ENCODE measurements at regions not wholly inside any gene's neighbourhood (a gene's known extent, or its start where the extent isn't known, plus 50 kb on each side); places are given as distances from the start of the nearest gene placed in this dataset.
"Not testable (repeated sequence)": the region's sequence is repeated elsewhere in the genome, so short reads cannot be mapped to it uniquely, and the experiment has no call there.

DNA sequence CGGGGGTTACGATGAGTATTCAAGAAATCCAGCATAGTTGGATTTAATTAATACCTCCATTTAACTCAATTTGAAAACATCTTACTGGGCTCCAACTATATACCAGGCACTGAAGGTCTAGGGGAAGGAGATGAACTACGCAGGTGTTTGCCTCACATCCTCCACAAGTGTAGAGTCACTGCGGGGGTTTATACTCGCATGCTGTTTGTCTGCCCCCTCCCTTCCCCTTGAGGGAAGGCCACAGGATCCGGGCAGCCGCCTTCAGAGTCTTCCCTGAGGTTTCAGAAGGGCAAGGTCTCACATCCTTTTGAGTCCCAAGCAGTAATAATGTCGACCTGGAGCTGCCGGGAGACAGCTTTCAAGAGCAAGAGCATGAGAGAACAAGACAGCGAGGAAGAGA, 142.4 kb upstream of the GALNT2 start:
- DNase-seq (ENCODE audit: low spot score), result no peak

DNA sequence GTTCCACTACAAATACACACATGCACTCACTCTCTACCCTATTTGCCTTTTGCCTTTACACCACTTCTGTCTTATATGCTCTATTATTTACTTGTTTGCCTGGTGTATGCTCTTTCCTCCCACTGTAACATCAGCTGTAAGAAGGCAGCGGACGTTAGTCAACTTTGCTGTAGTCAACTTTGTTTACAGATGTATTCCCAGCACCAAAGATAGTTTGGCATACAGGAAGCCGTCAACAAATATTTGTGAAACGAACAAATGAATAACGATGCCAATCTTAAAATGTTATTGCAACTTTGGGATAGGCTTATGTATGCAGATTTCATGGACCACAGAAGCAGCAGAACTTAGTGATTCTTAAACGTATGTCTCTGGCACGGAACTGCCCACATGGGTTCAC, 138.3 kb upstream of the GALNT2 start:
- DNase-seq (ENCODE audit: low spot score), result no peak

DNA sequence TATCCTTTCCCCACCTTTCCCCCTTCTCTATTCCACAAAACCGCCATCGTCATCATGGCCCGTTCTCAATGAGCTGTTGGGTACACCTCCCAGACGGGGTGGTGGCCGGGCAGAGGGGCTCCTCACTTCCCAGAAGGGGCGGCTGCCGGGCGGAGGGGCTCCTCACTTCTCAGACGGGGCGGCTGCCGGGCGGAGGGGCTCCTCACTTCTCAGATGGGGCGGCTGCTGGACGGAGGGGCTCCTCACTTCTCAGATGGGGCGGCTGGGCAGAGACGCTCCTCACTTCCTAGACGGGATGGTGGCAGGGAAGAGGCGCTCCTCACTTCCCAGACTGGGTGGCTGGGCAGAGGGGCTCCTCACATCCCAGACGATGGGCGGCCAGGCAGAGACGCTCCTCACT, 135.3 kb upstream of the GALNT2 start:
- not testable (repeated sequence) for DNase-seq (ENCODE audit: low spot score)

DNA sequence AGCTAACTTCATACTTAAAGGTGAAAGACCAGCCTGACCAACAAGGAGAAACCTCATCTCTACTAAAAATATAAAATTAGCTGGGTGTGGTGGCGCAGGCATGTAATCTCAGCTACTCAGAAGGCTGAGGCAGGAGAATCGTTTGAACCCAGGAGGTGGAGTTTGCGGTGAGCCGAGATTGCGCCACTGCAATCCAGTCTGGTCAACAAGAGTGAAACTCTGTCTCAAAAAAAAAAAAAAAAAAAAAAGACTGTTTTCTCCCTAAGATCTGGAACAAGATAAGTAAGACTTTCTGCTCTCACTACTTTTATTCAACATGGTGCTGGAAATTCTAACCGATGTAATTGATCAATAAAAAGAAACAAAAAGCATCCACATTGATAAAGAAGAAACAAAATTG, 131.9 kb upstream of the GALNT2 start:
- not testable (repeated sequence) for DNase-seq (ENCODE audit: low spot score)

DNA sequence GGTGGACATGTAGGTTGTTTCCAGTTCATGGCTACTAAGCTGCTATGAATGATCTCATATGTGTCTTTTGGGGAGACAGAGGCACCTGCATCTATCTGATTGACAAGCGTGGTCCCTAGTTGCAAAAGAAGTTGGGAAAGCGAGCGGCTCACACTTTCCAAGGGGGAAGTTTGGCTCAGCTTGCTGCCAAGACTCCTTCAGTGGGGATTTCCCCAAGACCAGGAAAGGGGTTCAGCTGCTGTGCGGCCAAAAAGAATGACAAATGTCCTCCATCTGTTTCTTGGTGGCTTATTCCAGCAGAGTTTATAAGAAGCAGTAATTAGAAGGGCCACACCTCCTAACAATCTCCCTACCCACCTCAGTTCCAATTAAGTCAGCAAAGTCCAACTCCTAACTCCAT, 128.5 kb upstream of the GALNT2 start:
- DNase-seq (ENCODE audit: low spot score), result no peak

DNA sequence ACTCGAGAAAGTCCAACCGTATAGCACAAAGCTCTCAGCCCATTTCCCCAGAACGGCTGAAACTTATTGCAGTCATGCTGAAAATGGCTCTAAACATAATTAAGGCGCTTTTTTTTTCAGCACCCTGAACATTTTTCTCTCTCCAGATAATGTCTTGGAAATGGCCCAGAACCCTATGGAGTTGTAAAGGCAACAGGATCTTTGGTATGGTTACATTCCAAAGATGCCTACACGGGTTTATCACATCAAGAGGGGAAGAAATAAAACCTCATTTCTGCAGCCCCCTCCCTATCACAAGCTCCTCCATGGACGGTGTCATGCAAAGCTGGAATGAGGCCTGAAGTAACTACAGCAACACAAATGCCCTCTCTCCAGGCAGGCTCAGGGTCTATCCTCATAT, 126.4 kb upstream of the GALNT2 start:
- no peak for DNase-seq (ENCODE audit: low spot score)

DNA sequence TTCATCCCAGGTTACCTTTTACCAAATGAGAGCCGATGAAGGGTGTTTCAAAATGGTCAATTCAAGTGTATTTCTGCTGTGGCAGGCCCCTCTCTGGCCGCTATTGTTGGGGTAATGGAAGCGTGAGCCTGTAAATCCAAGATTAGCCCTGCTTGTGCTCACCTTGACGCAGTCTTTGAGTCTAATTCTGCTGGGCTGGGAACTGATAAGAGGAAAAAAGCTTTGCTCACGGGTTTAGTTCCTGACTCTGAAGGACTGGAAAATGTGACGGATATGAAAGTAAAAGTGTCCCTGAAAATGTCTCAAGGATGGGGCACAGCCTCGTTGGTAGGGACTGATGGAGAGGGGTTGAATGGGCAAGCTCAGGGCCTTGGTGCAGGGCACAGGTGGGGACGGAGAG, 125.9 kb upstream of the GALNT2 start:
- no peak for DNase-seq (ENCODE audit: low spot score)

DNA sequence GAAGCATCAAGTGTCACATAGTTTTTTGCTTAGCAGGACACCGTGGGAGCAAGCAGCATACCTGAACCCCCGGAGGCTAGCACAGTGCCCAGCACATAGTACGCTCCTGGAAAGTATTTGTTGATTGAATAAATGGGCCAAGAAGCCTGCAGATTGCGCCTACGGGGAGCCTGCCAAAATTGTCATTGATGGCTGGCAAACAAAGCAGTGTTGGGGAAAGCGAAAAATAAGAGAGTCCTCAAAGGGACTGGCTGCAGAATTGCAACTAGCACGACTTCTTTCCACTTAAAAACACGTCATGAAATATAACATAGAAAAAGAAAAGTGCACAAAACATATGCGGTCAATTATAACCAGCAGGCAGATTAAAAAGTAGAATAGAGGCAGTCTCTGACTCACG, 125.2 kb upstream of the GALNT2 start:
- DNase-seq (ENCODE audit: low spot score), result no peak

DNA sequence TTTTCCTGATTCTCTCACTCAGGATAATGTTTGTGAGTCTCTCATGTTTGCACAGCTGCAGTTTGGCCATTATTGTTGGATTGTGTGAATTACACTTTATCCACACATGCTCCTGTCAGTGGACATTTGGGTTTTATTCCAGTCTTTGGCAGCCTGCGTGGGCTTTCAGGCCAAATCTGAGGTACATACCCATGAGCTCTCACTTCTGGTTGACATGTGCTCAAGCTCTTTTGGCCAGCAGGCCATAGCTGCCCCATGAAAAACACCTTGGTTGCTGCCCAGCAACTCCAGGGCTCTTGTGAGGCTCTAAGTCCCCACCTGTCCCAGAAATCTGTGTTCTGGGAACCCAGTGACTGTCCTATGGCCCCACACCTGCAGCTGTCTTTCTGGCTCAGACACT, 124.5 kb upstream of the GALNT2 start:
- DNase-seq (ENCODE audit: low spot score), result no peak

DNA sequence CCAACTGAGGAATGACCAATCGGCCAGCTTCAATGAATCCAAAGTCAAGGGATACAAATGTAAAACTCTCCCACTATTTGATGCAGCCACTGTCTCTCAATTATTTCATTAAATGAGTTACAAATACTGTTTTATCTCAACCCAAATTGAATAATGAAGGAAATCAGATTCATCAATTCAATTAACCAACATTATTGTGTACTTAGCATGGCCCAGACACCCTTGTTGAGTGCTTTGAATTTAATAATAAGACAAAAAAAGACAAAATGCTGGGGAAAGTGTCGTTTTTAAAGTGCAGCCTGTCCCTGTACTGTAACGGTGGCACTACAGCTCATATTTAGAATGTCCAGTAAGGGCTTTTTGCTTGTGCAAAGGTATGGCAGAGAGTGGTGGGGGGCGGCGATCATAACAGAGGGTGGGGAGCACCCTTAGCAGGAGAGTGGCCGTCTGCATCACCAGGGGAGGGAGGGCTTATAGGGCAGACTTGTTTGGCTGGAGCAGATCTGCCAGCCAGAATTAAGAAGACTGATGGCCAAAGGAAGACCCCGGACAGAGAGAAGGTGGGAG, 123.8 kb upstream of the GALNT2 start:
- DNase-seq (ENCODE audit: low spot score), result no peak

DNA sequence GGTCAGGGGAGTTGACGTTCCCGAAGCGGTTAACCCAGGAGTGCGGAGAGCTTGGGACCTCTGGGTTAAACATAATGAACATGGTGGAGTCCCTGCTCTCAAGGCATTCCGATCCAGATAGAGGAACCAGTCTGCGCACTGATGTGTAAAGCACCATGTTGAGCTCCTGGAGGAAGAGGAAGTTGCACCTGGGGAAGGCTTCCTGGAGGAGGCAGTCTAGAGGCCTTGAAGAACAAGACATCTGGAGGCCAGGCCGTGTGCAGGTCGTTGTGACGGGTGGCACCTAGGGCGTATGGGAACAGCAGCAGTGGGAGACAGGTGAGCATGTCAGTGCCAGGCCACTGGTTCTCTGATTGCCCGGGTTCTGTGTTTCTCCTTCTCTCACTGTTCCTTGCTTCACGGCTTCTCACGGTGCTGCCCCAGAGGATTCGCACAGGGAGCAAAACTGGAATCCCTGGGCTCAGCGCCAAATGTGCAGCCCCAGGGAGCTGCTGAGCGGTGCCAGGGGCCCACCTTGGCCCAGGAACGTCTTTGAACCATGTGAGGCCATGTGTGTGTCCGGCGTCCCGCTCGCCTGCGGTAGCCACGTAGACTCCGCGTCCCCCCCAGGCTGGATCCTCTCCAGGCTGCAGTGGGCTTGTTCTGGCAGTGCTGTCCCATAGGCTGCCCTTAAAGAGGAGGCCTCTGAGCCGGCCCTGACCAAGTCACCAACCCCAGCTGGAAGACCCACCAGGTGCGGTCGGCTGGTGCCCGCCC, 122.9 kb upstream of the GALNT2 start:
- no peak for DNase-seq (ENCODE audit: low spot score)

DNA sequence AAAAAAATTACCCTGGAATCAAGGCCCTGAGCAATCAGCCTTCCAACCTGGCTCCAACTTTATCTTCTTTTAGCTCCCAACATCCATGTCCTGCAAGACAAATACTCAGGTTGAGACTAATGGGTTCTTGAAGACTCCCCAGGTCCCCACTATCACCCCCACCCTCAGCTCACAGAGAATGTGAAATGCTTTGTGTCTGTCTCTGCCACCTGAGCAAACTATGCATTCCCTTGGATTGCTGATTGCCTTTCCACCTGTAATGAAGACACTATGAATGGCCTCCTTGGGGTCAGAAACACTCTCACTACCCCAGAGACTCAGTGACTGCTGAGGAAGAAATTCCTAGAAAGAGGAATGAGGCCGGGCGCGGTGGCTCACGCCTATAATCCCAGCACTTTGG, 121.2 kb upstream of the GALNT2 start:
- no peak for DNase-seq (ENCODE audit: low spot score)

DNA sequence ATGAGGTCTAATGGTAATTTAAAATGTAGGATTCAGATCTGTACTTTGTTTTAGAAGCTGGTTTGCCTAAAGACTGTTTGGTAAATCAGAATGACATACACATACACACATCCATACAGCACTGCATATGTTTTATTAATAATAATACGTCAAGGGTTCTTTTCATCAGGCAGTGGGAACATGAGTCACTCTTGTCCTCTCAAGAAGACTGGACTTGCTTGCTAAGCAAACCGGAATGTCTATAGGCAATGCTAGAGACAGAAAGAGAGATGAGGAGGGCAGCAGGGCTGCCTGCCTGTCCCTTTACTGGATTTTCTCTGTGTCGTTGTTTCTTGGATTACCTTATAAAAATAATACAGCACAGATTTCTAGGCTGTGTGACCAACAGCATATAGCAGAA, 119.1 kb upstream of the GALNT2 start:
- no peak for DNase-seq (ENCODE audit: low spot score)

DNA sequence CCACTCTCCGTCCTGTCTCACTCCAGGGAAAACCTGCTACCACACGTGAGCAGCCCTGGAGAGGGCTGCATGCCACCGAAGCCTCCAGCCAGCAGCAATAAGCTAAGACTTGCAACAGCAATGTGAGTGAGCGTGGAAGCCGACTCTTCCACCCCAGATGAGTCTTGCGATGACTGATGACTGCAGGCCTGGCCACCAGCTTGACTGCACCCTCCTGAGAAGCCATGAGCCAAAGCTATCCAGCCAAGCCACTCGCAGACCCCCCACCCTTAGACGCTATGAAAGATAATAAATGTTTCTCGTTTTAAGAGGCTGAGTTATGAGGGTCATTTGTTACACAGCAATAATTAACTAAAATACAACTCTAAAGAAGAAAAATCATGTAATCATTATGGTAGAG, 118.6 kb upstream of the GALNT2 start:
- DNase-seq (ENCODE audit: low spot score), result no peak

DNA sequence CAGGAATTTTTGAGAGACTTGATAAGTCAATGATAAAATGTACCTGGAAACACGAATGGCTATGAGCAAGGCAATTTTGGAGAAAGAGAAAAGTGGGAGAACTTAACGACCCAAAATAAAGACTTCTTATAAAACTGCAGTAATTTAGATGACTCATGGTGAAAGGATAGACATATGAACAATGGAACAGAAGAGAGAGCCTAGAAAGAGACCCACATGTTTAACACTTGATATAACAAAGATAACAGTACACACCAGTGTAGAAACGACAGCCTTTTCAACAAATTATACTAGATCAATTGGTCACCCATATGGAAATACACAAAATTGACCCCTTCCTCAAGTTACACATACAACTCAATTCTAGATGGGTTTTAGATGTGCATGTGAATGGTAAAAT, 117.5 kb upstream of the GALNT2 start:
- DNase-seq (ENCODE audit: low spot score), result no peak

DNA sequence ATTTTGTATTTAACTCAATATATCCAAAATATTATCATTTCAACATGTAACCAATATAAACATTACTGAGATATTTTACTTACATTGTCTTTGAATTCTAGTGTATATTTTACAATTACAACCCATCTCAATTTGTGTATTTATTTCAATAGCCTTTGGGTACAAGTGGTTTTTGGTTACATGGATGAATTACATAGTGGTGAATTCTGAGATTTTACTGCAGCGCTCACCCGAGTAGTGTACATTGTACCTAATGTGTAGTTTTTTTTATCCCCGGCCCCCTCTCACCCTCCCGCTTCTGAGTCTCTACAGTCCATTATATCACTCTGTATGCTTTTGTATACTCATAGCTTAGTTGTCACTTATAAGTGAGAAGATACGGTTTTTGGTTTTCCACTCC, 117.0 kb upstream of the GALNT2 start:
- no peak for DNase-seq (ENCODE audit: low spot score)

DNA sequence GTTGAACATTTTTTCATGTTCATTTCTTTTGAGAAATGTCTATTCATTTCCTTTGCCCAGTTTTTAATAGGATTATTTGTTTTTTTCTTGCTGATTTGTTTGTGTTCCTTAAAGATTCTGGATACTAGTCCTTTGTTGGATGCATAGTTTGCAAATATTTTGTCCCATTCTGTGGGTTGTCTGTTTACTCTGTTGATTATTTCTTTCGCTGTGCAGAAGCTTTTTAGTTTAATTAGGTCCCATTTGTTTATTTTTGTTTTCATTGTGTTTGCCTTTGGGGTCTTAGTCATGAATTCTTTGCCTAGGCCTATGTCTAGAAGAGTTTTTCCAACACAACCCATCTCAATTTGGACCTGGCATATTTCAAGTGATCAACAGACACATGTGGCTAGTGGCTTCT, 116.1 kb upstream of the GALNT2 start:
- no peak for DNase-seq (ENCODE audit: low spot score)

DNA sequence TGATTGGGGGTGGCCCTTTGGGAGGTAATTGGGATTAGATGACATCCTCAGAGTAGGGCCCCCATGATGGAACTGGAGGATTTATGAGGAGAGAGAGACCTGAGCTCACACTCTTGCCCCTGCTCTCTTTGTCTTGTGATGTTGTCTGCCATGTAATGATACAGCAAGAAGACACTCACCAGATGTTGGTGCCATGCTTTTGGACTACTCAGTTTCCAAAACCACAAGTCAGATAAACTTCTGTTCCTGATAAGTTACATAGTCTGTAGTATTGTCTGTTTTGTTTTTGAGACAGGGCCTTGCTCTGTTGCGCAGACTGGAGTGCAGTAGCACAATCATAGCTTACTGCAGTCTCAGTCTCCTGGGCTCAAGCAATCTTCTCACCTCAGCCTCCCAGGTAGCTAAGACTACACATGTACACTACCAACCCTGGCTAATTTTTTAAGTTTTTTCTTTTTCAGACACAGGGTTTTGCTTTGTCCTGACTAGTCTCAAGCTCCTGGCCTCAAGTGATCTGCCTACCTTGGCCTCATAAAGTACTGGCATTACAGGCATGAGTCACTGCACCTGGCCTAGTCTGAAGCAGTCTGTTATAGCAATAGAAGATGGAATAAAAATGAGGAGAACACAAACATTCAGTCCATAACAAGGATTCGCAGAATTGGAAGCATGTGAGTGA, 115.0 kb upstream of the GALNT2 start:
- DNase-seq (ENCODE audit: low spot score), result no peak

DNA sequence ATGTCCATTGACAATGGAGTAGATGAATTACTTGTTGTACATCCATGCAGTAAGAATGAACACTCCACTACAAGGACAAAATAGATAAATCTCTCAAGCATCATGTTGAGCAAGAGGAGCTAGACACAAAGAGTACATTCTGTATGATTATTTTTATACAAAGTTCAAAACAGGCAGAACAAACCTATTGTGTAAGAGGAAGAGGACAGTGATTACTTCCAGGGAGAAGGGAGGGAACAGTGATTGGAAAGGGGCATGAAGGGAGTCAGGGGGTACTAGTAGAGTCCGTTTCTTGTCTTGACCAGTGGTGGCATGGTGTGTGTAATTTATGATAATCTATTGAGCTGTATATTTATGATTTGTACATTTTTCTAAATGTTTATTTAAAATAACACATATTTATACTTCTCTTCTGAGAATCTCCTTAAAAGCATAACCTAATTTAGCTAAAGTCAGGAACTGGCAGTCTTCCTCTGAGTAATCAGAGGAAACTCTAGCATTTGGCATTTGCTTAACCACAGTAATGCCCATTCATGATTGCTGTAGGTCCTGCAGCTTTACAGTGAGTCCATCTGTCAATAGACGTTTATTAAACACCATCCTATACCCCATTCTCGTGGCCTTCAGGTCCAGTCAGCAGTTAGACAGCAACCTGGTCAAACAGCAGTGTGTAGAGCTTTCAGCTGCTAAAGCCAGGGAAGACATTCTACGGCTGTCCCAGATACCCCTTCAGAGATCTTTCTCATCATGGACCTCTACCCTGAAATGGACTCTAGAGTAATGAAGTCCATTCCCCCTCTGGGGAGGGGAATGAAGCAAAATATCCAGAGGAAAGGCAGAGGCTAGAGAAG, 114.1 kb upstream of the GALNT2 start:
- no peak for DNase-seq (ENCODE audit: low spot score)

DNA sequence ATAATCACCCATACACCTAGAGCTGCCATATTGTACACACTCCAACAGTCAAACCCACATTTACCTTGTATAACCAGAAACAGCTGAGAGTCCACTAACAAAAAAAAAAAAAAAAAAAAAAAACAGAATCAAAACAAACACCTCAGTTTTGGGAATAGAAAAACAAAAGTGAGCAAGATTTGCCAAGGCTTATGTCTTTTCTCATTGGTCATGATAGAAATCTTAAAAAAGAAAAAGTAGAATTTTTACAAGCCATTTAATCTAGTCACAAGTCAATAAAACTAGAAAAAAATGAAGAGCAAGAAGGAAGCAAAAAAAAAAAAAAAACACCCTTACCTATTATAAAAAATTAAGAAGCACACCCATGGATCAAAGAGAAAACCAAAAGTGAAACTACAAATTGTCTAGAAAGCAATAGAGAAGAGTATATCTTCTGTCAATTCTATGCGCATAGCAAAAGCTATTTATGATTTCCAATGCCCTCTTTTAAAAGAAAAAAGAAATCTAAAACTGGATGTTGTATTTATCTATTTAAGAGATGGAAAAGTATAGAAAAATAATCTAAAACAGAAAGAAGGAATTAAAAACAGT, 113.2 kb upstream of the GALNT2 start:
- DNase-seq (ENCODE audit: low spot score), result no peak

DNA sequence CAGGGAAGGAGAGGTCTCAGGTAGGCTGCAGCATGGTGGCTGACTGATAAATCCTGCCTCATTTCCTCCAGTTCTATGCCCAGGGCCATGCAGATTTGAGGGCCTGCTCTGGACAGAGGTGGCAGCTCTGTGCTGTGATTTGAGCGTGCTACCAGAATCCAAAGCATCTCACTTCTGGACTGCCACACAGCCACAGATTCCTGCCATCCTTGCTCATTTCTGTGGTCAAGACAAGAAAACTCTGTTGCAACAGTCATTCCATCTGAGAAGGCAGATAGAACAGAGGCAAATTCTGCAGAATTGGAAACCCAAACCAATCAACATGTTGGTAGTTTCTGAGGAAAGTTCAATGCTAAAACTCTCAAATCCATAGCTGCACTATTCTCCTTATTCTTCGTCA, 102.8 kb upstream of the GALNT2 start:
- DNase-seq (ENCODE audit: low spot score), result no peak

DNA sequence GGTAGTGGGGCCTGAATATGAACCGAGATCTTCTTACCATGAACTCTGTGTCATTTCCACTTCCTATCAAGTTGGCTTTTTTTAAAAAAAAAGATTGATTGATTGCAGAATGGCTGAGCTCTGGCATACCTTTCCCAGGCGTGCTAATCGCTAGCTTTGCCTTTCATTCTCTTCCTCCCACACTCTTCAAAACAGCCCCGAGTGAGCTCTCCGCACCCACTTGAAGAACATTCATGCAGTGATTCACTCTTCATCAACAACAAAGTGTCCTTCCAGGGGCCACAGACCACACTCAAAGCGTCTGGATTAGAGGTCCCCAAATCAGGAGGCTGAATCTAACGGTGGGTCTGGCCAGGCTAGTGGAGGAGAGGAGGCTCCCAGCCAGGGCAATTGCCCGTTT, 96.3 kb upstream of the GALNT2 start:
- DNase-seq (ENCODE audit: low spot score), result no peak

Measured in Ammon's horn (tissue), 1 donor.